ENCODE measurements at regions not wholly inside any gene's neighbourhood (a gene's known extent, or its start where the extent isn't known, plus 50 kb on each side); places are given as distances from the start of the nearest gene placed in this dataset.

DNA sequence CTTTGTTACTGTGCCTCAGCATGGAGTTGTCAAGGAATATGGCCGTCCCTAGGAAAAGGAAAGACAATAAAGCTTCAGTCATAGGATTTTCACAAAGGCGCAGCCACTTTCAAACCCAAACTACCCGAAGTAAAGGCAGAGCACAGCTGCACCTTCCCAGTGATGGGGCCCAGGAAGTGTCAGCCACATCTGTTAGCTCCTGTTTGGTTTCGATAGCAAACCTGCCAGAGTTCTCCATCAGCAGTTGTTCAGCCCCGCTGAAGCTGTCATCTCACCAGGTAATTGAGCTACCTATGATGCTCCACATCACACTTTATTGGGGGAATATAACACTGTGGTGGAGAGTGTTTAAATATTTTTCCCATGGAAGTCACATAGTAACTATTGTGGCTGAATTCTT lies 80.7 kb downstream of the LRATD1 start:
- ChIA-PET CTCF (no interaction called here), POLR2A (ENCODE audit: low non-redundant PET) (no interaction called here)
- TF ChIP-seq, protein P1, sequence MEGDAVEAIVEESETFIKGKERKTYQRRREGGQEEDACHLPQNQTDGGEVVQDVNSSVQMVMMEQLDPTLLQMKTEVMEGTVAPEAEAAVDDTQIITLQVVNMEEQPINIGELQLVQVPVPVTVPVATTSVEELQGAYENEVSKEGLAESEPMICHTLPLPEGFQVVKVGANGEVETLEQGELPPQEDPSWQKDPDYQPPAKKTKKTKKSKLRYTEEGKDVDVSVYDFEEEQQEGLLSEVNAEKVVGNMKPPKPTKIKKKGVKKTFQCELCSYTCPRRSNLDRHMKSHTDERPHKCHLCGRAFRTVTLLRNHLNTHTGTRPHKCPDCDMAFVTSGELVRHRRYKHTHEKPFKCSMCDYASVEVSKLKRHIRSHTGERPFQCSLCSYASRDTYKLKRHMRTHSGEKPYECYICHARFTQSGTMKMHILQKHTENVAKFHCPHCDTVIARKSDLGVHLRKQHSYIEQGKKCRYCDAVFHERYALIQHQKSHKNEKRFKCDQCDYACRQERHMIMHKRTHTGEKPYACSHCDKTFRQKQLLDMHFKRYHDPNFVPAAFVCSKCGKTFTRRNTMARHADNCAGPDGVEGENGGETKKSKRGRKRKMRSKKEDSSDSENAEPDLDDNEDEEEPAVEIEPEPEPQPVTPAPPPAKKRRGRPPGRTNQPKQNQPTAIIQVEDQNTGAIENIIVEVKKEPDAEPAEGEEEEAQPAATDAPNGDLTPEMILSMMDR (conservative IDR thresholded peaks at IDR 0.05; ENCODE audit: low read depth) = no peak
- H3K27ac ChIP-seq = no peak overlapping the region
- DNase-seq (ENCODE audit: low spot score) = no peak

DNA sequence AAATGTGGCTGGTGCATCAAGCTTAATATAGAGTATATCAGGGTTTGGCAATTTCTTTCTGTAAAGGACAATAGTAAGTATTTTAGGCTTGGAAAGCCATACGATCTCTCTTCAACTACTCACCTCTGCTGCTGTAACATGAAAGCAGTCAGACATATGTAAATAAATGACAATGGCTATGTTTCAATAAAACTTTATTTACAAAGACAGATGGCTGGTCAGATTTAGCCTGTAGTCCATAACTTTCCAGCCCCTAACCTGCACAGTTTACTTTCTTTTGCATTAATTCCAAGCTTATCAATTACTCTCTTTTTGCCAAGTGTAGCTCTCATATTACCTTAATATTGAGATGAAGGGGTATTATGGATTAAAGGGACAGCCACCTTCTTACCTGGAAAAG lies 83.1 kb downstream of the LRATD1 start:
- TF ChIP-seq, protein P1 (conservative IDR thresholded peaks at IDR 0.05; ENCODE audit: low read depth) = no peak
- ChIA-PET CTCF (no interaction called here), POLR2A (ENCODE audit: low non-redundant PET) (no interaction called here)
- DNase-seq (ENCODE audit: low spot score) = no peak
- H3K27ac ChIP-seq = no peak overlapping the region

DNA sequence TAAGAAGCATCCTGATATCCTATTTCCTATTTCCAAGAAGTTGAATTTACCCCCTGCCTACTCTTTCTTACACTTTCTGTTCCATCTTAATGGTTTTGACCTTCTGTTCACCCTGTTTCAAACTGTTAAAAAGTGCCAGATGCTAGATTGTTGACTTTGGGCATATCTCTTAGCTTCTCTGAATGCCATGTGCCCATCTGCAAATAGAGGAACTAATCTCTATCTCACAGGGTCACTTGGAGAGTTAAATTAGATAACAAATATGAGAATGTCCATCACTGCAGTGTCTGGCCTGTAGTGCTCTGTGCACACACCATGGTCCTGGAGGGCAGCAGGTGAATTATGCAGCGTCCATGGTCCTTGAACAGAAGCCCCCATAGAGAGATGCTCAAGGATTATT lies 83.8 kb downstream of the LRATD1 start:
- TF ChIP-seq, protein P1 (conservative IDR thresholded peaks at IDR 0.05; ENCODE audit: low read depth) = no peak
- no peak overlapping the region for H3K27ac ChIP-seq
- ChIA-PET POLR2A (ENCODE audit: low non-redundant PET) (no interaction called here), CTCF (no interaction called here)
- DNase-seq (ENCODE audit: low spot score) = no peak

DNA sequence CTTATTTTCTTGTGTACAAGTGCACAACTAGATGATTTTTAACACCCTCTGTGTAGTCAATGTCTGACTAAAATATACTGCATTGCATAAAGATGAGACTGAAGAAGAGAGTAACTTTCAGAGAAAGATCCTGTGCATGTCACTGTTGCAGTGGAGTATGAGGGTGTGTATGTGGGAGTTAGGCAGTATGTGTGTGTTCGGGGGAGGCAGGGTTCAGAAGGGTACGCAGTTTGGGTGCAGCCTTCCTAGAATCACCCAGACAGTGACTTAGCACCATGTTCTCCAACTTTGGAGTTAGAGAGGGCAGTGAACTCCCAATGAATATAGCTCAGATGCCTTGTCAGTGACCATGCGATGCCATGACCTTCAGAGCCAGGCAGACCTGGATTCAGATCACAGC lies 84.6 kb downstream of the LRATD1 start:
- DNase-seq (ENCODE audit: low spot score) = no peak
- ChIA-PET CTCF (no interaction called here), POLR2A (ENCODE audit: low non-redundant PET) (no interaction called here)
- TF ChIP-seq, protein P1 (conservative IDR thresholded peaks at IDR 0.05; ENCODE audit: low read depth) = no peak
- H3K27ac ChIP-seq = no peak overlapping the region

DNA sequence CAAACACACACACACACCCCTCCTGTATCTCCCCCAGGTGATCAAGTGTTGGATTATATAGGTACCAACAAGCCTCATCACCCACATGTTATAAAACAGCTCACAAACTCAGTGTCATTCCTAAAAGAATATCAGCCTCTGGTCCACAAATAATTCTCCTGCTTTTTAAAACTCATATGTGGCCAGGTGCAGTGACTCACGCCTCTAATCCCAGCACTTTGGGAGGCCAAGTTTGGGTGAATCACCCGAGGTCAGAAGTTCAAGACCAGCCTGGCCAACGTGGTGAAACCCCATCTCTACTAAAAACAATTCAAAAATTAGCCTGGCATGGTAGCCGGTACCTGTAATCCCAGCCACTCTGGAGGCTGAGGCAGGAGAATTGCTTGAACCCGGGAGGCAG lies 87.8 kb downstream of the LRATD1 start:
- peak; percentile 20 for DNase-seq (ENCODE audit: low spot score)
- ChIA-PET POLR2A (ENCODE audit: low non-redundant PET) (interaction anchor here (0.7 kb wide), 1 partner anchor 11 kb away, joined by 3 read pairs; no protein-coding TSS in a partner anchor), CTCF (interaction anchor here (0.6 to 0.8 kb wide), 2 partner anchors 85 to 328 kb away, joined by 3 to 4 read pairs; no protein-coding TSS in a partner anchor)
- H3K27ac ChIP-seq = no peak overlapping the region
- TF ChIP-seq, protein P1 (conservative IDR thresholded peaks at IDR 0.05; ENCODE audit: low read depth) = no peak

DNA sequence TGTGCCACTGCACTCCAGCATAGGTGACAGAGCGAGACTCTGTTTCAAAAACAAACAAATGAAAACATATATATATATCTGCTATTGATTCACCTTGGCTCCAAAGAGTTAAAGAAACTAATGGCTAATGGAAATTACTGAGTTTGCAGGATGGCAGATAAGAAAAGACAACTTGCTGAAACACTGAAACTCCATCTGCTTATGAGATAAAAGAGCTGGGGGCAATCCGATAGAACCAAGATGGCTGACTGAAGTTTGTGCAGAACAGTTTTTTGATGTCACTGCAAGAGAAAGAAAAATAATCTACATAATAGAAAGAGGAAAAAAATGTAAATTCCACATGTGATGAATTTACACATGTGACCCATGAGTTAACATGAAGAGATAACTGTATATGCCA lies 88.2 kb downstream of the LRATD1 start:
- no peak for DNase-seq (ENCODE audit: low spot score)
- H3K27ac ChIP-seq = no peak overlapping the region
- POLR2A ChIA-PET (ENCODE audit: low non-redundant PET) = no interaction called here
- CTCF ChIA-PET = no interaction called here
- TF ChIP-seq, protein P1 (conservative IDR thresholded peaks at IDR 0.05; ENCODE audit: low read depth) = no peak
